GM19023 (cell line): ENCODE measurements at regions not wholly inside any gene's neighbourhood (a gene's known extent, or its start where the extent isn't known, plus 50 kb on each side); places are given as distances from the start of the nearest gene placed in this dataset.
"Not testable (repeated sequence)": the region's sequence is repeated elsewhere in the genome, so short reads cannot be mapped to it uniquely, and the experiment has no call there.

Source experiments
- ATAC-seq: cut with Tn5 transposase; IDR thresholded peaks from one replicate; pipeline ENCODE4 v1.9.1; 2021; ENCODE audit warnings: mild to moderate bottlenecking, moderate library complexity; ENCODE audit not compliant: unreplicated experiment

- no peak for ATAC-seq
Measured at GRCh38 chr1:148386617-148387016, 96.5 kb downstream of the PPIAL4G start.

- ATAC-seq = not testable (repeated sequence)
Measured at GRCh38 chr1:148386031-148386398, 97.1 kb downstream of the PPIAL4G start.

GRCh38 chr1:148385371-148386030, 97.6 kb downstream of the PPIAL4G start:
- ATAC-seq = no peak

- ATAC-seq = no peak
Measured at GRCh38 chr1:148383966-148384365, 99.1 kb downstream of the PPIAL4G start.

GRCh38 chr1:148379697-148380096, 103.4 kb downstream of the PPIAL4G start:
- ATAC-seq = no peak

GRCh38 chr1:148379170-148379500, 104.0 kb downstream of the PPIAL4G start:
- ATAC-seq = no peak

GRCh38 chr1:148377992-148378391, 105.1 kb downstream of the PPIAL4G start:
- ATAC-seq = not testable (repeated sequence)

- not testable (repeated sequence) for ATAC-seq
Measured at GRCh38 chr1:148377045-148377444, 106.1 kb downstream of the PPIAL4G start.

GRCh38 chr1:148374101-148374500, 109.0 kb downstream of the PPIAL4G start:
- ATAC-seq = no peak

GRCh38 chr1:148373192-148373925, 109.7 kb downstream of the PPIAL4G start:
- no peak for ATAC-seq

- no peak for ATAC-seq
Measured at GRCh38 chr1:148372731-148373130, 110.4 kb downstream of the PPIAL4G start.

- not testable (repeated sequence) for ATAC-seq
Measured at GRCh38 chr1:148372051-148372726, 110.9 kb downstream of the PPIAL4G start.

- not testable (repeated sequence) for ATAC-seq
Measured at GRCh38 chr1:148371551-148371994, 111.5 kb downstream of the PPIAL4G start.

- ATAC-seq = not testable (repeated sequence)
Measured at GRCh38 chr1:148370661-148371060, 112.4 kb downstream of the PPIAL4G start.

- no peak for ATAC-seq
Measured at GRCh38 chr1:148367596-148367995, 115.5 kb downstream of the PPIAL4G start.

GRCh38 chr1:148366136-148366753, 116.9 kb downstream of the PPIAL4G start:
- not testable (repeated sequence) for ATAC-seq

- not testable (repeated sequence) for ATAC-seq
Measured at GRCh38 chr1:148365151-148365550, 118.0 kb downstream of the PPIAL4G start.

GRCh38 chr1:148363979-148364378, 119.1 kb downstream of the PPIAL4G start:
- ATAC-seq = not testable (repeated sequence)

- no peak for ATAC-seq
Measured at GRCh38 chr1:148363439-148363810, 119.7 kb downstream of the PPIAL4G start.

GRCh38 chr1:148362626-148363438, 120.3 kb downstream of the PPIAL4G start:
- ATAC-seq = no peak

- ATAC-seq = no peak
Measured at GRCh38 chr1:148362216-148362611, 120.9 kb downstream of the PPIAL4G start.
